ENCODE measurements at regions not wholly inside any gene's neighbourhood (a gene's known extent, or its start where the extent isn't known, plus 50 kb on each side); places are given as distances from the start of the nearest gene placed in this dataset.

DNA sequence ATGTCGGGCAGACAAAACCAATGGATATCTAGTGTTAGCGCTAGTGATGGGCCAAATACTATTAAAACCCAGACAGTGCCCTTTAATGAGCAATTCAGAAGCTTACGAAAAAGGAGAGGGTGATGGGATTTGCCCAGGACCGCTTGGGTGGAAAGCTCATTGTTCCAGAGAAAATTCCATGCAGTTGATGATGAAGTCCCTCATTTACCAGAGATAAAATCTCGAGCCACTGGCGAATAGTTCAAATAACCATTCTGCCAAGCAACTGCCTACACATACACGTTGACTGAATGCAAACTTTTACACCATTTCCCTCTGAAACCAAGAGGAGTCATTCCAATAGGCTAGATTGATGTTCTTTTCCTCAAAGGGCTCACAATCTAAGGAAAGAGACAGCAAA lies 73.6 kb upstream of the ARL4C start:
- Histone ChIP-seq H3K4me2 (ENCODE audit: low read length) (no peak overlapping the region), H3F3A (ENCODE audit: insufficient read depth, low read length, poor library complexity, severe bottlenecking) (no peaks in the 10 kb centered on the region), H3K79me2 (replicated peaks; ENCODE audit: insufficient read depth, low read length) (no peaks in the 10 kb centered on the region), H3K27me3 (ENCODE audit: insufficient read depth, low read depth, low read length) (no peaks in the 10 kb centered on the region), H3K4me3 (ENCODE audit: low read length) (no peak overlapping the region), H3K27ac (ENCODE audit: low read length) (no peak overlapping the region), H3K9me3 (ENCODE audit: low read length) (no peaks in the 10 kb centered on the region), H3K36me3 (ENCODE audit: insufficient read depth, low read length) (no peaks in the 10 kb centered on the region), H3K9me2 (ENCODE audit: insufficient read depth, low read length) (no peaks in the 10 kb centered on the region), H2AFZ (ENCODE audit: low read depth, low read length) (no peak overlapping the region), H4K20me1 (ENCODE audit: insufficient read depth) (no peaks in the 10 kb centered on the region), H3K9ac (ENCODE audit: low read length) (no peak overlapping the region)
- TF ChIP-seq, protein P1, sequence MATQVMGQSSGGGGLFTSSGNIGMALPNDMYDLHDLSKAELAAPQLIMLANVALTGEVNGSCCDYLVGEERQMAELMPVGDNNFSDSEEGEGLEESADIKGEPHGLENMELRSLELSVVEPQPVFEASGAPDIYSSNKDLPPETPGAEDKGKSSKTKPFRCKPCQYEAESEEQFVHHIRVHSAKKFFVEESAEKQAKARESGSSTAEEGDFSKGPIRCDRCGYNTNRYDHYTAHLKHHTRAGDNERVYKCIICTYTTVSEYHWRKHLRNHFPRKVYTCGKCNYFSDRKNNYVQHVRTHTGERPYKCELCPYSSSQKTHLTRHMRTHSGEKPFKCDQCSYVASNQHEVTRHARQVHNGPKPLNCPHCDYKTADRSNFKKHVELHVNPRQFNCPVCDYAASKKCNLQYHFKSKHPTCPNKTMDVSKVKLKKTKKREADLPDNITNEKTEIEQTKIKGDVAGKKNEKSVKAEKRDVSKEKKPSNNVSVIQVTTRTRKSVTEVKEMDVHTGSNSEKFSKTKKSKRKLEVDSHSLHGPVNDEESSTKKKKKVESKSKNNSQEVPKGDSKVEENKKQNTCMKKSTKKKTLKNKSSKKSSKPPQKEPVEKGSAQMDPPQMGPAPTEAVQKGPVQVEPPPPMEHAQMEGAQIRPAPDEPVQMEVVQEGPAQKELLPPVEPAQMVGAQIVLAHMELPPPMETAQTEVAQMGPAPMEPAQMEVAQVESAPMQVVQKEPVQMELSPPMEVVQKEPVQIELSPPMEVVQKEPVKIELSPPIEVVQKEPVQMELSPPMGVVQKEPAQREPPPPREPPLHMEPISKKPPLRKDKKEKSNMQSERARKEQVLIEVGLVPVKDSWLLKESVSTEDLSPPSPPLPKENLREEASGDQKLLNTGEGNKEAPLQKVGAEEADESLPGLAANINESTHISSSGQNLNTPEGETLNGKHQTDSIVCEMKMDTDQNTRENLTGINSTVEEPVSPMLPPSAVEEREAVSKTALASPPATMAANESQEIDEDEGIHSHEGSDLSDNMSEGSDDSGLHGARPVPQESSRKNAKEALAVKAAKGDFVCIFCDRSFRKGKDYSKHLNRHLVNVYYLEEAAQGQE (IDR thresholded peaks at IDR 0.05; ENCODE audit: borderline replicate concordance): no peak
- TF ChIP-seq EP300 (conservative IDR thresholded peaks at IDR 0.05; ENCODE audit: poor library complexity, severe bottlenecking) (no peak), MXI1 (conservative IDR thresholded peaks at IDR 0.05; ENCODE audit: poor library complexity, severe bottlenecking) (no peak), SMC3 (conservative IDR thresholded peaks at IDR 0.05; ENCODE audit: poor library complexity) (no peak), RAD21 (conservative IDR thresholded peaks at IDR 0.05) (no peak)

- Histone ChIP-seq H3K4me3 (ENCODE audit: low read length) (no peak overlapping the region), H3K27me3 (ENCODE audit: insufficient read depth, low read depth, low read length) (no peaks in the 10 kb centered on the region), H3F3A (ENCODE audit: insufficient read depth, low read length, poor library complexity, severe bottlenecking) (no peaks in the 10 kb centered on the region), H3K4me2 (ENCODE audit: low read length) (no peak overlapping the region), H3K9me2 (ENCODE audit: insufficient read depth, low read length) (no peaks in the 10 kb centered on the region), H3K9ac (ENCODE audit: low read length) (no peak overlapping the region), H3K36me3 (ENCODE audit: insufficient read depth, low read length) (no peaks in the 10 kb centered on the region), H3K9me3 (ENCODE audit: low read length) (no peaks in the 10 kb centered on the region), H3K27ac (ENCODE audit: low read length) (no peak overlapping the region), H4K20me1 (ENCODE audit: insufficient read depth) (no peaks in the 10 kb centered on the region), H2AFZ (ENCODE audit: low read depth, low read length) (no peak overlapping the region), H3K79me2 (replicated peaks; ENCODE audit: insufficient read depth, low read length) (no peaks in the 10 kb centered on the region)
- TF ChIP-seq CTCF (IDR thresholded peaks at IDR 0.05; ENCODE audit: poor library complexity, severe bottlenecking) (no peak), MXI1 (conservative IDR thresholded peaks at IDR 0.05; ENCODE audit: poor library complexity, severe bottlenecking) (no peak), EZH2 (IDR thresholded peaks at IDR 0.05; ENCODE audit: borderline replicate concordance, insufficient read depth, low read length, poor library complexity, severe bottlenecking) (no peak)
- TF ChIP-seq, protein P1 (IDR thresholded peaks at IDR 0.05; ENCODE audit: borderline replicate concordance): no peak
Measured at GRCh38 chr2:234569776-234570430, 73.0 kb upstream of the ARL4C start.
